Panc1 (cell line): ENCODE measurements at regions not wholly inside any gene's neighbourhood (a gene's known extent, or its start where the extent isn't known, plus 50 kb on each side); places are given as distances from the start of the nearest gene placed in this dataset.

ENCODE experiments used
- ATAC-seq: fragments of 200-7000 bp; cut with Tn5 transposase; 2 replicates; pipeline ENCODE4 v1.9.1; 2020; ENCODE audit warnings: mild to moderate bottlenecking, moderate library complexity
- BruUV-seq: library from RNA; stranded (reverse); fragments of 400-500 nt; replicated peaks from 2 replicates; lab custom pipeline; 2021; lab: Mats Ljungman, UMichigan
- CTCF ChIA-PET: fragments of 300-600 bp; sonication (Branson Sonifier 250); formaldehyde crosslinking; loops from one replicate; lab custom pipeline; 2022; ENCODE audit warnings: antibody characterized with exemption; lab: Charles Lee
- POLR2A ChIA-PET: fragments of 300-600 bp; sonication (Branson Sonifier 250); formaldehyde crosslinking; loops from one replicate; lab custom pipeline; 2022; ENCODE audit warnings: antibody characterized with exemption; lab: Charles Lee
- DNase-seq: peaks from one replicate; pipeline ENCODE4 v3.0.0-alpha.2; 2010; ENCODE audit warnings: low read depth, low spot score
- H3K27ac ChIP-seq: 2 replicates; pipeline ENCODE4 v1.5.1; 2011; ENCODE audit warnings: mild to moderate bottlenecking, low read length, inconsistent platforms
- H3K27me3 ChIP-seq: fragments of 200-500 bp; sonication (Bioruptor generic); 2 replicates; pipeline ENCODE4 v1.6.0; 2014; ENCODE audit warnings: low read length, inconsistent platforms; ENCODE audit not compliant: control insufficient read depth, insufficient read depth
- H3K36me3 ChIP-seq: fragments of 200-500 bp; sonication (Bioruptor generic); 2 replicates; pipeline ENCODE4 v1.5.1; 2014; ENCODE audit warnings: inconsistent platforms, mild to moderate bottlenecking, low read length, moderate library complexity; ENCODE audit not compliant: control insufficient read depth, insufficient read depth
- H3K4me1 ChIP-seq: 2 replicates; pipeline ENCODE4 v1.5.1; 2011; ENCODE audit warnings: inconsistent platforms, mild to moderate bottlenecking, low read length, moderate library complexity; ENCODE audit not compliant: control insufficient read depth, insufficient read depth
- H3K4me3 ChIP-seq, 2 experiments: 2 replicates each; pipeline ENCODE4 v1.5.1; 2011 to 2012; ENCODE audit warnings: low read depth in 2 of 2, low read length in 2 of 2, mild to moderate bottlenecking in 2 of 2, inconsistent platforms in 1 of 2, moderate library complexity in 1 of 2
- H3K9me3 ChIP-seq: fragments of 200-500 bp; sonication (Bioruptor generic); 2 replicates; pipeline ENCODE4 v1.5.1; 2014; ENCODE audit warnings: low read depth, mild to moderate bottlenecking, inconsistent platforms, low read length, moderate library complexity; ENCODE audit not compliant: control insufficient read depth, insufficient read depth
- CTCF ChIP-seq: fragments of 450-650 bp; IDR thresholded peaks from 2 replicates; pipeline ENCODE4 v1.5.1; 2017; ENCODE audit warnings: mild to moderate bottlenecking
- POLR2AphosphoS5 ChIP-seq: IDR thresholded peaks from 2 replicates; pipeline ENCODE4 v1.6.1; 2012; ENCODE audit warnings: mild to moderate bottlenecking, low read depth, low read length, moderate library complexity
- REST ChIP-seq, 2 experiments: IDR thresholded peaks; 2 replicates each; pipeline ENCODE4 v1.6.1; 2011 to 2012; ENCODE audit warnings: low read depth in 2 of 2, control low read depth in 1 of 2, low read length in 1 of 2, mild to moderate bottlenecking in 1 of 2, moderate library complexity in 1 of 2; ENCODE audit not compliant: insufficient read depth in 1 of 2
- SIN3A ChIP-seq: IDR thresholded peaks from 2 replicates; pipeline ENCODE4 v1.6.1; 2012; ENCODE audit warnings: low read depth, mild to moderate bottlenecking, low read length, moderate library complexity, borderline replicate concordance; ENCODE audit not compliant: insufficient read depth
- TCF7L2 ChIP-seq: IDR thresholded peaks from 2 replicates; pipeline ENCODE4 v1.6.1; 2011; ENCODE audit warnings: mild to moderate bottlenecking, low read depth, low read length, inconsistent platforms
- in situ Hi-C: cut with HindIII; loops from 2 replicates; pipeline ENCODE4 v1.10.0; 2016; ENCODE audit warnings: low sequenced_read_pairs, low pct_unique_long_range_greater_than_20kb
- intact Hi-C: fragments of 100-400 bp; cut with micrococcal nuclease; formaldehyde crosslinking; loops from one replicate; pipeline ENCODE4 v1.10.0; 2022; ENCODE audit not compliant: unreplicated experiment

- H3K36me3 ChIP-seq, result no peaks in the 10 kb centered on the region
- intact Hi-C loops, result no loop called here
- ATAC-seq (no peak), DNase-seq (no peak)
- H3K4me1 ChIP-seq, result no peaks in the 10 kb centered on the region
- no peaks in the 10 kb centered on the region for H3K27me3 ChIP-seq
- no peak overlapping the region for H3K27ac ChIP-seq
- no peaks in the 10 kb centered on the region for H3K9me3 ChIP-seq
- ChIA-PET POLR2A (interaction anchor here (0.5 kb wide), 1 partner anchor 37 kb away, joined by 3 read pairs; no protein-coding TSS in a partner anchor), CTCF (interaction anchor here (0.5 to 1.4 kb wide), 3 partner anchors 19 to 182 kb away, joined by 3 to 6 read pairs (median 5); no protein-coding TSS in a partner anchor)
- BruUV-seq, result no TSS peak
- in situ Hi-C loops, result no loop called here
- H3K4me3 ChIP-seq, result no peak overlapping the region
- no peak for TF ChIP-seq SIN3A
- TF ChIP-seq CTCF, result no peak
- no peak for TF ChIP-seq POLR2AphosphoS5
- TF ChIP-seq REST (IDR thresholded peaks at IDR 0.05; ENCODE audit: insufficient read depth in 1 of 2, low read depth in 2 of 2, low read length in 1 of 2), result no peak
- no peak for TF ChIP-seq TCF7L2
Observed at GRCh38 chr12:53887881-53888280, 50.8 kb upstream of the HOXC13 start.
